AG09319 (cell line): ENCODE measurements at regions not wholly inside any gene's neighbourhood (a gene's known extent, or its start where the extent isn't known, plus 50 kb on each side); places are given as distances from the start of the nearest gene placed in this dataset.

Source experiments
- DNase-seq: peaks from one replicate; pipeline ENCODE4 v3.0.0-alpha.2; 2010; ENCODE audit warnings: low read depth; ENCODE audit errors: extremely low read depth
- CTCF ChIP-seq: IDR thresholded peaks from 2 replicates; pipeline ENCODE4 v1.5.1; 2011; ENCODE audit warnings: low read depth, mild to moderate bottlenecking, inconsistent platforms, low read length, moderate library complexity

- TF ChIP-seq CTCF: no peak
- no peak for DNase-seq
Measured at GRCh38 chr13:70789751-70790150, 681.5 kb upstream of the KLHL1 start.

- no peak for DNase-seq
- TF ChIP-seq CTCF: no peak
Measured at GRCh38 chr13:70788074-70788473, 679.8 kb upstream of the KLHL1 start.

GRCh38 chr13:70784207-70784989 lies 676.1 kb upstream of the KLHL1 start:
- TF ChIP-seq CTCF: no peak
- DNase-seq: no peak

GRCh38 chr13:70769817-70770216 lies 661.6 kb upstream of the KLHL1 start:
- TF ChIP-seq CTCF: no peak
- DNase-seq: no peak

- no peak for DNase-seq
- no peak for TF ChIP-seq CTCF
Measured at GRCh38 chr13:70758932-70759331, 650.7 kb upstream of the KLHL1 start.

GRCh38 chr13:70756088-70756487 lies 647.8 kb upstream of the KLHL1 start:
- DNase-seq: no peak
- no peak for TF ChIP-seq CTCF

- TF ChIP-seq CTCF: no peak
Measured at GRCh38 chr13:70755456-70755855, 647.2 kb upstream of the KLHL1 start.

More at GRCh38 chr13:70755456-70755855, 647.2 kb upstream of the KLHL1 start:
- DNase-seq: no peak
